Calu3 (cell line): ENCODE measurements at regions not wholly inside any gene's neighbourhood (a gene's known extent, or its start where the extent isn't known, plus 50 kb on each side); places are given as distances from the start of the nearest gene placed in this dataset.

Experiments used
- BruUV-seq: library from RNA; stranded (reverse); fragments of 400-500 nt; replicated peaks from 2 replicates; lab custom pipeline; 2021; lab: Mats Ljungman, UMichigan
- CTCF ChIA-PET: fragments of 300-600 bp; sonication (Branson Sonifier 250); formaldehyde crosslinking; loops from one replicate; lab custom pipeline; 2022; ENCODE audit warnings: antibody characterized with exemption; lab: Charles Lee
- DNase-seq: peaks from one replicate; pipeline ENCODE4 v3.0.0; 2022
- H3K27ac Mint-ChIP-seq: one replicate; pipeline ENCODE4 v1.8.0; 2022; ENCODE audit warnings: mixed read lengths; ENCODE audit not compliant: unreplicated experiment
- H3K27me3 Mint-ChIP-seq: one replicate; pipeline ENCODE4 v1.8.0; 2022; ENCODE audit warnings: mixed read lengths; ENCODE audit not compliant: unreplicated experiment
- H3K36me3 Mint-ChIP-seq: one replicate; pipeline ENCODE4 v1.8.0; 2022; ENCODE audit warnings: mild to moderate bottlenecking, moderate library complexity, mixed read lengths; ENCODE audit not compliant: insufficient read depth, unreplicated experiment
- H3K4me1 Mint-ChIP-seq: one replicate; pipeline ENCODE4 v1.8.0; 2022; ENCODE audit warnings: mild to moderate bottlenecking, low read depth, mixed read lengths; ENCODE audit not compliant: unreplicated experiment
- H3K4me3 Mint-ChIP-seq: one replicate; pipeline ENCODE4 v1.8.0; 2022; ENCODE audit warnings: mild to moderate bottlenecking, low read depth, moderate library complexity, mixed read lengths; ENCODE audit not compliant: unreplicated experiment
- H3K9me3 Mint-ChIP-seq: one replicate; pipeline ENCODE4 v1.8.0; 2022; ENCODE audit warnings: low read depth, mixed read lengths; ENCODE audit not compliant: unreplicated experiment
- CTCF ChIP-seq: fragments of 200-600 bp; IDR thresholded peaks from one replicate; pipeline ENCODE4 v1.8.0; 2022; ENCODE audit warnings: antibody characterized with exemption; ENCODE audit not compliant: unreplicated experiment
- intact Hi-C: fragments of 100-400 bp; cut with micrococcal nuclease; formaldehyde crosslinking; loops from one replicate; pipeline ENCODE4 v1.10.0; 2022; ENCODE audit not compliant: unreplicated experiment

GRCh38 chr13:84136582-84136981 lies 254.3 kb upstream of the SLITRK1 start:
- no peaks in the 10 kb centered on the region for H3K4me1 Mint-ChIP-seq
- CTCF ChIA-PET: no interaction called here
- no peak for TF ChIP-seq CTCF
- H3K27ac Mint-ChIP-seq: no peak overlapping the region
- no peaks in the 10 kb centered on the region for H3K36me3 Mint-ChIP-seq
- DNase-seq: no peak
- intact Hi-C loops: no loop called here
- H3K9me3 Mint-ChIP-seq: no peaks in the 10 kb centered on the region
- BruUV-seq: no TSS peak
- no peaks in the 10 kb centered on the region for H3K27me3 Mint-ChIP-seq
- H3K4me3 Mint-ChIP-seq: no peak overlapping the region

GRCh38 chr13:84132491-84132890 lies 250.2 kb upstream of the SLITRK1 start:
- CTCF ChIA-PET: no interaction called here
- no peaks in the 10 kb centered on the region for H3K4me1 Mint-ChIP-seq
- no peaks in the 10 kb centered on the region for H3K36me3 Mint-ChIP-seq
- no peak overlapping the region for H3K4me3 Mint-ChIP-seq
- BruUV-seq: no TSS peak
- DNase-seq: no peak
- H3K27ac Mint-ChIP-seq: no peak overlapping the region
- no peaks in the 10 kb centered on the region for H3K27me3 Mint-ChIP-seq
- no peak for TF ChIP-seq CTCF
- no peaks in the 10 kb centered on the region for H3K9me3 Mint-ChIP-seq
- intact Hi-C loops: no loop called here

GRCh38 chr13:84131249-84131648 lies 249.0 kb upstream of the SLITRK1 start:
- CTCF ChIA-PET: no interaction called here
- Mint-ChIP-seq H3K36me3 (no peaks in the 10 kb centered on the region), H3K27ac (no peak overlapping the region), H3K4me1 (no peaks in the 10 kb centered on the region), H3K9me3 (no peaks in the 10 kb centered on the region), H3K4me3 (no peak overlapping the region), H3K27me3 (no peaks in the 10 kb centered on the region)
- no peak for DNase-seq
- no peak for TF ChIP-seq CTCF
- no TSS peak for BruUV-seq
- intact Hi-C loops: no loop called here

GRCh38 chr13:84130495-84131114 lies 248.3 kb upstream of the SLITRK1 start:
- no peaks in the 10 kb centered on the region for H3K4me1 Mint-ChIP-seq
- no TSS peak for BruUV-seq
- no peaks in the 10 kb centered on the region for H3K9me3 Mint-ChIP-seq
- no peaks in the 10 kb centered on the region for H3K27me3 Mint-ChIP-seq
- no peak overlapping the region for H3K27ac Mint-ChIP-seq
- TF ChIP-seq CTCF: no peak
- DNase-seq: no peak
- intact Hi-C loops: no loop called here
- CTCF ChIA-PET: no interaction called here
- H3K36me3 Mint-ChIP-seq: no peaks in the 10 kb centered on the region
- no peak overlapping the region for H3K4me3 Mint-ChIP-seq
